Ammon's horn (tissue), 1 donor: ENCODE measurements at regions not wholly inside any gene's neighbourhood (a gene's known extent, or its start where the extent isn't known, plus 50 kb on each side); places are given as distances from the start of the nearest gene placed in this dataset.

Experiments used
- DNase-seq: peaks from one replicate; pipeline ENCODE4 v3.0.0-alpha.2; 2016; ENCODE audit warnings: low spot score

- DNase-seq, result no peak
Observed at GRCh38 chr6:63371104-63371715, 51.4 kb upstream of the LGSN start.

DNA sequence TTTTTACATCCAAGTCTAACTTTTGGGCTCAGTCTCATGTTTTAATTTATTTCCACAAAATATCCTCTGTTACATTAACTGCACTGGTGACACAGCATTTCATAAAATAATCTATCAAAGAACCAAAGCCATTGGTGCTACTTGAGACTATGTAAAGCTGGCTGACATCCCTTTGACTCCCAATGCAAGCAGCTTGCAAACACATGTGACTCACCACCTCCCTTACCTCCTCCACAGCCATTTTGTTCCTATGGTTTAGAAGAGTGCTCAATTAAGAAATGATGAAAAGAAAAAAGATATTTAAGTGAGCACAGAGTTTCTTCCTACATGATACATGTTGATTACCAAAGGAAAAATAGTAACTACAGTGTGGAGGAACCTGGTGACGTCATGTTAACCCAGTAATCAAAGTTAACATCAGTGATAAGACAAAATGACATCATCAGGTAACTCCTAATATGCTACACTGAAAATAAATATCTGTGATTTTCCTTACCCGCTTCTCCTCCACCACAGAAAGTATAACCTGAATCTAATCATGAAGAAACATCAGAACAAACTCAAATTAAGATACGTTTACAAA, 53.3 kb upstream of the LGSN start:
- DNase-seq, result no peak

DNA sequence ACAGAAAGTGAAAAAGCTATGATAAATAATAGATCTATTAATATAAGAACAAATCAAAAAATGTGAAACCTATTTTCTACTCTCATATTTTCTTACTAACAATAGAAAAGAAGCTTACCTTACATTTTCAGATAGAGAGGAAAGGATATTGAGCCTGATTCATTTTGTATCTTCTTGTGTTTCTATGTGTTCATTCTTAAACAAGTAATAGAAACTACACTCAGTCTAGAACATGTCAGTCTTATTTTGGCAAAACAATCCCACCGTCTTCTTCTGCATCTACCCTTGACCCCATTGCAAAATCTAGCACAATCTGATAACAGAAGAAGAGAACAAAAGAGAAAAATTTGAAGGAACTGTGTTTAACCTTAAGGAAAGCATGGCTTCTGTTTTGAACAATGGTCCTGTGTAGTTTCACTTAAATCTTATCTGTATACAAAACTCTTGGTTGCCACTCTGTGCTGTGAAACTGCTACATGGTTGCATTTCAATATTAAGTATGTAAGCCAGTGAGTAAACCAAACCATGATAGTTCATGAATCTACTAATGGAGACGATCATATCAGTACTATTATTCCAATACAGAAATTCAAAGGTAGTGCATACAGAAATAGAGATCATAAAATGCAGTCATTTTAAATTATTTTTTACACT, 69.5 kb upstream of the LGSN start:
- DNase-seq, result no peak

DNA sequence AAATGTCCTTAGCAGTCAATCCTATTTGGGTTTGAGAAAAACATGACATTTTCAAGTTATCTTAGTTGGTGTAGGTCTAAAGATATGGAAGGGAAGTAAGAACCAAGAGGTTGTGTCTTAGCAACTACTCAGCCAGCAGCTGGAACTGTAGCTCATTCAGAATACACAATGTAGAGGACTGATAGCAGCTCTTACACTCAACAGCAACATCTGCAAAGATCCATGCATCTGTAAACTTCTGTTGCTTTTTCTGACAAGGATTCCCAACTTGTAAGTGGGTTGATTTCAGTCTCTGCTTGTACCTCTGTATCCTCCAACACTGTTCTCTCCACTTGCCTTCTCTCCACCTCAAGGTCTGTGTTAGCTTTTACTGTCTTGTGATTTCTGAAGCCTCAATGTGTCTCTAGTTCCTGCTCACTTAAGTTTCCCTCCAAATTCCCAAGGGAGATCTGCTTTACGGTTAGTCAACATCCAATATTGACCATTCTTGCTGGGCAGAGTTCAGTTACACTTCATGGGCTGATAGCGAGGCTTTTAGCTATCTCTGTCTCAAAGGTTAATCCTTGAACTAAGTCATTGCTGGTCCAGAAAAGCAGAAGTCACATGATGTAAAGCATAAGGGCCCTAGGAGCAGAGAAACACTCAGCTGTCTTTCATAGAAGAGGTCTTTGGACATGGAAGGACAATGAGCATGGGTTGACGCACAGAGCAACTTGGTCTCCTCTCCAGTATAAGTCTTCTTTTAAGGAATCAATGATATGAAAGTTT, 71.6 kb upstream of the LGSN start:
- DNase-seq, result no peak

- no peak for DNase-seq
Observed at GRCh38 chr6:63392092-63392724, 72.4 kb upstream of the LGSN start.

GRCh38 chr6:63394656-63395308, 75.0 kb upstream of the LGSN start:
- no peak for DNase-seq

GRCh38 chr6:63395381-63395780, 75.6 kb upstream of the LGSN start:
- DNase-seq, result no peak

DNA sequence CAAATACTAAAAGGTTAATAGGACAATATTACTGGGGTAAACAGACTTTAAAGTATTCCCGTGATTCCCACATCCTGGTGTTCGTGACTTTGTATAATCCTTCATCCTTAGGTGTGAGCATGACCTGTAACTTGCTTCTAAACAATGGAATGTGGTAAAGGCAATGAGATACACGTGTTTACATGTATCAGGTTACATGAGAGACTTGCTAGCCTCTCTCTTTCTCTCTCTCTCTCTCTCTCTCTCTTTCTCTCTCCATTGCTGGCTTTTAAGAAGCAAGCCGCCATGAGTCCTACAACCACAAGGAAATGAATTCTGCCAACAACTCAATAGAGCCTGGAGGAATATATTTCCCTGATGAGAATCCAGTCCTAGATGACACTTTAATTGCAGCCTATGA, 83.9 kb upstream of the LGSN start:
- DNase-seq, result no peak

GRCh38 chr6:63410435-63411426, 90.9 kb upstream of the LGSN start:
- no peak for DNase-seq

- no peak for DNase-seq
Observed at GRCh38 chr6:63415286-63415685, 95.5 kb upstream of the LGSN start.

DNA sequence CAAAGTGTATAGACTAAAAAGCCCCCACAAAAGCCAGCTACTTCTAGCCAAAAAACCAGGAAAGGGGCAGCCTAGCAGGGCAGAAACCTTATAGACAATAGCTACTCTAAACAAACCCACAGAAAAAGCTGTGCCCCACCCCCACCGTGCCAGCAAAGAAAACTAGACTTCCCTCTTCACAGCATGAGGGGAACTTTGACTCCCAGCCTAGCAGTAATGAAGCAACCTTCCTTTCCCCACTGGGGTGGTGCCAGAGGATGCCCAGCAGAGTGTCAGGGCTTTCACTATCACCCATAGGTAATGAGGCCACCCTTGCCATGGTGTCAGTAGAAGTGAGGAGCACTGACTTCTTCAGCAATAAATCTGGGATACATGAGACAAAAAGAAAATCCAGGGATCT, 99.0 kb upstream of the LGSN start:
- DNase-seq, result peak; percentile 47

DNA sequence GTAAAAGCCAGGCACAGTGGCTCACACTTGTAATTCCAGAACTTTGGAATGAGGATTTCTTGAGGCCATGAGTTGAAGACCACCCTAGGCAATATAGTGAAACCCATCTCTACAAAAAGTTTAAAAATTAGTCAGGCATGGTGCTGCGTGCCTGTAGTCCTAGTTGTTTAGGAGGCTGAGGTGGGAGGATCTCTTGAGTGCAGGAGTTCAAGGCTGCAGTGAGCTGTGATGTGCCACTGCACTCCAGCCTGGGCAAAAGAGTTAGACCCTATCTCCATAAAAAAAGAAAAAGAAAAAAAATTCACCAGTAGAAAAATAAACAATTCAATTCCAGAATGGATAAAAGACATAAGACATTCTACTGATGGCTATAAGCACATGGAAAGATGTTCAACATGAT, 104.9 kb upstream of the LGSN start:
- no peak for DNase-seq

DNA sequence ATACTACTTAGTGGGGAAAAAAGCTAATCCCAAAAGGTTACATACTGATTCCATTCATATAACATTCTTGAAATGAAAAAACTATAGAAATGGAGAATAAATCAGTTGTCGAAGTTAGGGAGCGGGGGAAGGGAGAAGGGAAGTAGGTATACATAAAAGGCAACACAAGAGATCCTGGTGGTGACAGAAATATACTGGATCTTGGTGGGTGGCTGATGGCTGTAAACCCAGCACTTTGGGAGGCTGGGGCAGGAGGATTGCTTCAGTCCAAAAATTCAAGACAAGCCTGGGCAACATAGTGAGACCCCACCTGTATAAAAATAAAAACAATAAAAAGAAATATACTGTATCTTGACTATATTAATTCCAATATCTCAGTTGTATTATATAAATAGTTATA, 105.7 kb upstream of the LGSN start:
- no peak for DNase-seq

DNA sequence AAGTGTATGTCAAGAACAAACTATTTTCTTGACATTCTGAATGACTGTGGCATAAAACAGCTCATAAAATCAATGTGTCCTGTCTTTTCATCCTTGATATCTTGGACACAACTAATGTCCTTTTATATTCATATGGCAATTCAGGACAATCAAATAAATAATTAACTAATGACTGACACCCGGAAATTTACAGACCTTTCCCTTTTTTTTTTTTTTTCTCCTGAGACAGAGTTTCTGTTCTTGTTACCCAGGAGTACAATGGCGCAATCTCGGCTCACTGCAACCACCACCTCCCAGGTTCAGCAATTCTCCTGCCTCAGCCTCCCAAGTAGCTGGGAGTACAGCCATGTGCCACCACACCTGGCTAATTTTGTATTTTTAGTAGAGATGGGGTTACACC, 107.1 kb upstream of the LGSN start:
- no peak for DNase-seq

GRCh38 chr6:63427951-63428350, 108.2 kb upstream of the LGSN start:
- no peak for DNase-seq

DNA sequence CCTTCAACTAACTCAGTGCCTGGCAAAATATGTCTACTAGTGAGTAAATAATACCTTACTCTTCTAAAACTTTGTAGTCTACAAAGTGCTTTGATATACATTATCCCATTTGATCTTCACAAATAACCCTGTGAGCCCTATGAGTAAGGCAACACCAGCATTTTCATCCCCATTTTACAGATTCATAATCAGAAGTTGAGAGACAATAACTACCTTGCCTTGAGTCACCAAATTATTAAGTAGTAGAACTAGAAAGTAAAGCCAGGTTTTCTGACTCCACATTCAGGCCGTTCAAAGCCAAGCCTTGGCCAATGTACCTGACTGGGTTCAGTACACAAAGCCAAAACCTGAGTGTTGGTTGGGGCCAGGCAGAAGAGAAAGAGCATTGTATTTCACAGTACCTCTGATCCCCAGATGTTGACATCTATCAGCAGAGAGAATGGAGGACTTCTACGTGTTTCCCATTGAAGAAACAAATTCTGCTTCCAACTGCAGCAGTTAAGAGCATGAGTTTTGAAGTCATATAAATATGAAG, 111.3 kb upstream of the LGSN start:
- DNase-seq, result no peak

DNA sequence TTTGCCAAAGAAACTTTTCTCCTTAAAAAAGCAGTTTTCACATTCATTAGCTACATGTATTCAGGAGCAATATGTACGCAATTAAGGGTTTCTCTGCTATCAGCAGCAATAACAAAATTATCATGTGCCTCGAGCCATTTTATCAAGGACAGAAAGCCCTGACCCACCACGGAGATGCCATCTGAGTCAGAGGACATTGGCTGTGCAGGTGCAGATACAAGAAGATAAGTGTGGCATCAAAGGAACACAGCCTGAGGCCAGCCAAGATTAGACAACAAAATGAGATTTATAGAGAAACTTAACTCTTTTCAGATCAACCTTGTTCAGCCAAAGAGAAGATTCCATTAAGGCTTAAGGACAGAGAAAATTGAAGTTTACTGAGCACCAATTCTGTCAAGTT, 115.2 kb upstream of the LGSN start:
- DNase-seq, result no peak

DNA sequence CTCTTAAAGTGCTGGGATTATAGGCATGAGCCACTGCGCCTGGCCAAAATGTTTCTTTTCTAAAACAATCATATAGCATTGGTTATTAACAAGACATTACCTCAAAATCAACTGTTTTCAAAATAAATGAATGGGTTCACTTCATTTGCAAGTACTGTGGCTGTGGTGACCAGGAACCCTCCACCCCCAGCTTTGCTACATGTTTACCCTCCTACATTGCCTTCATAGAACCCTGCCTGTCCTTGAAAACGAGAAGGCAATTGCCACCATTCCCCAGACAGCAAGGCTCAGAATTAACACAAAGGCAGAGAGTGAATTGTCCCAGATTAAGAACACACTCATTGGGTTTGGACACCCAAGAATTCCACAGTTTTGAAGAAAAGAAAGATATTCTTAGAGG, 116.6 kb upstream of the LGSN start:
- DNase-seq, result no peak

DNA sequence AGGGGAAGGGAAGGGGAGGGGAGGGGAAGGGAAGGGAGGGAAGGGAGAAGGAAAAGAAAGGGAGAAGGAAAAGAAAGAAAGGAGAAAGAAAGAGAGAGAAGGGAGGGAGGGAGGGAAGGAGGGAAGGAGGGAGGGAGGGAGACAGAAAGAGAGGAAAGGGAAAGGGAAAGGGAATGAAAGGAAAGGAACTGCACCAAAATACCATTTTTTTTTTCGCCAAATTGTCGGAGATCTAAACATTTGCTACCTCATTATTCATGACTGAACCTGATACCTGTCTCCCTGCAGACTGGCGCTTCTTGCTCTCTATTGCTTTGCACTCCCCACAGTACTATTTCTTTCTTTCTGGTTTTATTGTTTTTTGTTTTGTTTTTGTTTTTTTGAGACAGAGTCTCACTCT, 117.3 kb upstream of the LGSN start:
- DNase-seq, result no peak

DNA sequence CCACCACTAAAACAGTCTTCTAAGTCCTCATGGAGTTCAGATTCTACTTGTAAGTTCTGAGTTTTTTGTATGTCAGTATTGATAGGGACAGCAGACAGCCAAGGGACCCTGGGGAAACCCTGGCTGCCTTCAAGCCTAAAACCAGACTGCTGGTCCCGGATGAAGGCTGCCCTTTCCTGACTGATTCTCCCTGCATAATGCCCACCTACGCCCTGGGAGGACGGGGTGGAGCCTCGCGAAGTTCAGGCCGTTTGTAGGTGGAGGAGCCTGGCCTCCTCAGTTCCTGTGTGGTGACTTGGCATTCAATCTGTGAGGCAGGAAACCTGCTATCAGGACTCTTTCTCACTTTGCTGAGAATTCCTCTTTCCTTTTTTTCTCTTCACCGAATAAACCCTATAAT, 120.3 kb upstream of the LGSN start:
- DNase-seq, result no peak

GRCh38 chr6:63440594-63440993, 120.8 kb upstream of the LGSN start:
- no peak for DNase-seq
